Dedifferentiated amniotic fluid mesenchymal stem cell (primary cell): ENCODE measurements at regions not wholly inside any gene's neighbourhood (a gene's known extent, or its start where the extent isn't known, plus 50 kb on each side); places are given as distances from the start of the nearest gene placed in this dataset.
"Not testable (repeated sequence)": the region's sequence is repeated elsewhere in the genome, so short reads cannot be mapped to it uniquely, and the experiment has no call there.

Experiments
- DNase-seq: peaks from one replicate; pipeline ENCODE4 v3.0.0-alpha.2; 2016; ENCODE audit errors: extremely low spot score

DNA sequence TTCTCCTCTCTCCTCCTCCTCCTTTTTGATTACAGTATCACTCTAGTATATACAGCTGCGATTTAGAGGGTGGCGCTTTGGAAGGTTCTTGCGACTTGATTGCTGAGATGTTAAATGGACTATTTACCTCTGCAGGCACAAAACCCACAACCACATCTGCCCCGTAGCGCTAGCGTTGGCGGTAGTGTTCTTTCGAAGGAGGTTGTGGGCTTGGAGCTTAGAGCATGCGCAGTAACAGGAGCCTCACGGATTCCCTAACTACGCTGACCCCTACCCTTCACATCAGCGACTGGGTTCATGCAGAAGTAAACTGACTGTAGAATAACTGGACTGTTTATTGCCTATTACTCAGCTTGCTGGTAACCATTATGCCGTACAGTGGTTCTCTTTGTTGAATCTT is 58.0 kb downstream of the CGGBP1 start:
- no peak for DNase-seq

- DNase-seq, result no peak
Measured at GRCh38 chr3:87997966-87998365, 60.8 kb downstream of the CGGBP1 start.

GRCh38 chr3:87997298-87997697 is 61.5 kb downstream of the CGGBP1 start:
- no peak for DNase-seq

- no peak for DNase-seq
Measured at GRCh38 chr3:87996882-87997281, 61.9 kb downstream of the CGGBP1 start.

GRCh38 chr3:87993566-87993965 is 65.2 kb downstream of the CGGBP1 start:
- DNase-seq, result no peak

GRCh38 chr3:87987952-87988351 is 70.9 kb downstream of the CGGBP1 start:
- no peak for DNase-seq

DNA sequence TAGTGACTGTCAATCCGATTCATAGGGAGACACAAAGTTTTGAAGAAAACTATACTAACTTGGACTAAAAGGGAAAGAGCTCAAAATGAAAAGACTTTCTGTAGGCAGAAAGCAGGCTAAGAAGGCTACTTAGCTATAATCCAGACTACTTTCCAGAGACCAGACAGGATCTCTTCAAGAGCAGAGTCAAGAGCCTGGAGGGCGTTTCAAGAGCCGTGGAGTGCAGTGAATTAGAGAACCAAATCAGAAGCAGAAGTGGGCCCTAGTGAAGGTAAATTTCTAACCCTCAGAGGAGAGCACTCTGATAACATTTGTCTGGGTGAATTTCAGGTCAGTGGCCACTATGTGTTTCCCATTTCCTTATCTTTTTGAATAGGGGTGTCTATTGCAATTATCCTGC is 76.4 kb downstream of the CGGBP1 start:
- no peak for DNase-seq

- no peak for DNase-seq
Measured at GRCh38 chr3:87979527-87979926, 79.3 kb downstream of the CGGBP1 start.

DNA sequence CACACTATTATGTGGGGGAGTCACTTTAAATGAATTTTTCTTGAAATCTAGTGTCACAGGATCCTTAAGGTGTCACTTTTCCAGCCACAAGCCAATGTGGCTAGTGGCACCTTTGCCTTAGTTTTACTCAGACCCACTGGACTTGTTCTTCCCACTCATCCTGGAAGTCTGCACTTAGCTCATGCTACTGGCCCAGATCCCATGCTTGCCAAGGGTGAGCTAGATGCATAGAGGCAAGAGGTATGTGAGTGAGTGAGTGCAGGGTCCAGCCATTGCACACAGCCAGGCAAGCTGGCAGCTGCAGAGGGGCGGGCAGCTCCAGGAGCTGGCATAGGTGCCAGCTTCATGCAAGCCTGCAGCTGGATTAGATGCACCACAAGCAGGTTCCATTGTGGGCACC is 81.0 kb downstream of the CGGBP1 start:
- no peak for DNase-seq

- DNase-seq, result no peak
Measured at GRCh38 chr3:87975716-87976115, 83.1 kb downstream of the CGGBP1 start.

DNA sequence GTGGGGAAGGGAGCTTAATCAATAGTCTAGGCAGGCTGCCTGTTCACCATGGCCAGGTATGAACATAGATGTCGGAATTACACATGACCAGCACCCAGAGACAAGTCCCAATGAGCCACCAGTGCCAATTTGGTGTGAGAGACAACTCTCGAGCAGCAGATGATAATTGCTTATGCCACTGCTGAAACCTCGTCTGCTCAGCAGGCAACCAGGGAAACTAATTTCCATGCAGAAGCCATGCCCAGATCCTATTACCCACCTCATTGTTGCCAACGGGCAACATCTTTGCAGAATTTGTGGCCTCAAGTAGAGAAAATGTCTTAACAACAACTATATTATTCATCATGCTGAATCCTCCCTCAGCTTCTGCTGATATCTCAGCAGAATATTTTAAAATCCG is 84.9 kb downstream of the CGGBP1 start:
- DNase-seq, result no peak

DNA sequence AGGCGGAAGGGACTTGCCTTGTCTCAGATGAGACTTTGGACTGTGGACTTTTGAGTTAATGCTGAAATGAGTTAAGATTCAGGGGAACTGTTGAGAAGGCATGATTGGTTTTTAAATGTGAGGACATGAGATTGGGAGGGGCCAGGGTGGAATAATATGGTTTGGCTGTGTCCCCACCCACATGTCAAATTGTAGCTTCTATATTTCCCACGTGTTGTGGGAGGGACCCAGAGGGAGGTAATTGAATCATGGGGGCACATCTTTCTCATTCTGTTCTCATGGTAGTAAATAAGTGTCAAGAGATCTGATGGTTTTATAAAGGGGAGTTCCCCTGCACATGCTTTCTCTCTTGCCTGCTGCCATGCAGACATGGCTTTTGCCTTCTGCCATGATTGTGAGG is 89.2 kb downstream of the CGGBP1 start:
- DNase-seq, result no peak

- DNase-seq, result no peak
Measured at GRCh38 chr3:87968668-87969067, 90.1 kb downstream of the CGGBP1 start.

GRCh38 chr3:87958289-87958688 is 100.5 kb downstream of the CGGBP1 start:
- no peak for DNase-seq

DNA sequence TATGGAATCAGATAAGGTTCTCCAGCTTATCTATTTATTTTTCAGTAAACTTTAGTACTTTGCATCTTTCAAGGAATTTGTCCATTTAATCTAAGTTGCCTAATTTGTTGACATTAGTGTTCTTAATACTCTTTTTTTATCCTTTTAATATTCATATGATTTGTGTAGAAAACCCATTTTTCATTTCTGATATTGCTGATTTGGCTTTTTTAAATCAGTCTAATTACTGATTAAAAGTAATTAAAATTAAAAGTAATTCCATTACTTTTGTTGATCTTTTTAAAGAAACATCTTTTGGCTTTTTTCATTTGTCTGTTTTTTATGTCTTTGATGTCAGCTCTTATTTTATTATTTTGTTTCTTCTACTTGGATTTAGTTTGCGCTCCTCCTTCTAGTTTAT is 101.2 kb downstream of the CGGBP1 start:
- no peak for DNase-seq

DNA sequence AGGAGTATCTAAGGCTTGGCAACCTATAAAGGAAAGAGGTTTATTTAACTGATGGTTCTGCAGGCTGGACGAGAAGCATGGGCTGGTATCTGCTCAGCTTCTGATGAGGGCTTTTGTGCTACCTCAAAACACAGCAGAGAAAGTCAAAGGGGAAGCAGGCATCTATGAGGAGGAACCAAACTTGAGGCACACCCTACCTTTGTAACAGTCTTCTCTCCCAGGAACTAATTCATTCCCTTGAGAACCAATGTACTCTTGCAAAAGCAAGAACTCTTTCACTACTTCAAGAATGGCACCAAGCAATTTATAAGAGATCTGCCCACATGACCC is 109.0 kb downstream of the CGGBP1 start:
- no peak for DNase-seq

- no peak for DNase-seq
Measured at GRCh38 chr3:87949189-87949878, 109.5 kb downstream of the CGGBP1 start.

- not testable (repeated sequence) for DNase-seq
Measured at GRCh38 chr3:87946007-87946406, 112.8 kb downstream of the CGGBP1 start.

- not testable (repeated sequence) for DNase-seq
Measured at GRCh38 chr3:87942256-87942655, 116.5 kb downstream of the CGGBP1 start.

- DNase-seq, result no peak
Measured at GRCh38 chr3:87924485-87924884, 134.3 kb downstream of the CGGBP1 start.

DNA sequence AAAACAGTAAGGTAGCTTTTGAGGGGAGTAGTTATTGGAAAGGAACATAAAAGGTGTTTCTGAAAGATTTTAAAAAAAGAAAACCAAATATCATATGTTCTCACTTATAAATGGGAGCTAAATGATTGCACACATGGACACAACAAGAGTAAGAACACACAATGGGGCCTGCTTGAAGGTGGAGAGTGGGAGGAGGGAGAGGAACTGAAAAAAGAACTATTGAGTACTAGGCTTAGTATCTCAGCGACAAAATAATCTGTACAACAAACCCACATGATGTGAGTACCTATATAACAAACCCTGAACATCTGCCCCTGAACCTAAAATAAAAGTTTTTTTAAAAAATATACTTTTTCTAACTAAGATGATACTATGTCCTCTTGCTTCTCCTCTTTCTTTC is 138.3 kb downstream of the CGGBP1 start:
- DNase-seq, result no peak

DNA sequence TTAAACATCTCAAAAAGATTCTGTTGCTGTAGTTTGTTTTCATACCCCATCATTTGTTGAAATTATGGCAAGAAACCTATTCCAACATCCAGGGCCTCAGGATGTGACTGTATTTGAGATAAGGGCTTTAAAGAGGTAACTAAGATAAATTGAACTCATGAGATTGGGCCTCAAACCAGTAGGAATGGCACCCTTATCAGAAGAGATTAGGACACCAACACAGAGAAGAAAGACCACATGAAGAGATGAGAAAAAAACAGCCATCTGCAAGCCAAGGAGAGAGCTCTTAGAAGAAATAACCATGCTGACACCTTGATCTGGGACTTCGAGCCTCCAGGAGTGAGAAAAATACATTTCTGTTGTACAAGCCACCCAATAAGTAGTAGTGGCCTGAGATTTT is 157.7 kb downstream of the CGGBP1 start:
- DNase-seq, result no peak

- DNase-seq, result no peak
Measured at GRCh38 chr3:87900061-87900460, 158.7 kb downstream of the CGGBP1 start.

- no peak for DNase-seq
Measured at GRCh38 chr3:87898971-87899370, 159.8 kb downstream of the CGGBP1 start.
